ENCODE measurements at regions not wholly inside any gene's neighbourhood (a gene's known extent, or its start where the extent isn't known, plus 50 kb on each side); places are given as distances from the start of the nearest gene placed in this dataset.

- no peak for DNase-seq (ENCODE audit: low read depth in 1 of 2, low spot score in 1 of 2)
- no peaks in the 10 kb centered on the region for H3K27me3 ChIP-seq (ENCODE audit: insufficient read depth, poor library complexity, severe bottlenecking)
- TF ChIP-seq POLR2AphosphoS5 (IDR thresholded peaks at IDR 0.05; ENCODE audit: low read depth), result no peak
- TF ChIP-seq CTCF (IDR thresholded peaks at IDR 0.05; ENCODE audit: insufficient read depth, low read length), result no peak
- no peak for TF ChIP-seq SPI1 (IDR thresholded peaks at IDR 0.05; ENCODE audit: borderline replicate concordance, low read depth)
- TF ChIP-seq GABPA (IDR thresholded peaks at IDR 0.05; ENCODE audit: low read depth), result no peak
- no peak overlapping the region for H3K4me3 ChIP-seq (replicated peaks; ENCODE audit: insufficient read depth, low read length)
- no peak overlapping the region for H3K27ac ChIP-seq (replicated peaks)
These were observed 786.4 kb upstream of the ARPP21 start for GRCh38 chr3:34852844-34853439.

GRCh38 chr3:34856081-34856947 is 783.0 kb upstream of the ARPP21 start:
- no peak overlapping the region for H3K27ac ChIP-seq (replicated peaks)
- H3K27me3 ChIP-seq (ENCODE audit: insufficient read depth, poor library complexity, severe bottlenecking), result no peaks in the 10 kb centered on the region
- H3K4me3 ChIP-seq (replicated peaks; ENCODE audit: insufficient read depth, low read length), result no peak overlapping the region
- TF ChIP-seq CTCF (IDR thresholded peaks at IDR 0.05; ENCODE audit: insufficient read depth, low read length), result no peak
- no peak for TF ChIP-seq SPI1 (IDR thresholded peaks at IDR 0.05; ENCODE audit: borderline replicate concordance, low read depth)
- TF ChIP-seq GABPA (IDR thresholded peaks at IDR 0.05; ENCODE audit: low read depth), result no peak
- TF ChIP-seq REST (IDR thresholded peaks at IDR 0.05; ENCODE audit: insufficient replicate concordance, low read depth), result no peak
- TF ChIP-seq POLR2AphosphoS5 (IDR thresholded peaks at IDR 0.05; ENCODE audit: low read depth), result no peak
- no peak for DNase-seq (ENCODE audit: low read depth in 1 of 2, low spot score in 1 of 2)

GRCh38 chr3:34858067-34858660 is 781.2 kb upstream of the ARPP21 start:
- no peak overlapping the region for H3K4me3 ChIP-seq (replicated peaks; ENCODE audit: insufficient read depth, low read length)
- H3K27ac ChIP-seq (replicated peaks), result no peak overlapping the region
- H3K27me3 ChIP-seq (ENCODE audit: insufficient read depth, poor library complexity, severe bottlenecking), result no peaks in the 10 kb centered on the region
- no peak for DNase-seq (ENCODE audit: low read depth in 1 of 2, low spot score in 1 of 2)
- TF ChIP-seq CTCF (IDR thresholded peaks at IDR 0.05; ENCODE audit: insufficient read depth, low read length) (no peak), REST (IDR thresholded peaks at IDR 0.05; ENCODE audit: insufficient replicate concordance, low read depth) (no peak), GABPA (IDR thresholded peaks at IDR 0.05; ENCODE audit: low read depth) (no peak), POLR2AphosphoS5 (IDR thresholded peaks at IDR 0.05; ENCODE audit: low read depth) (no peak)

Measured in HL-60 (cell line).